HG02642 (cell line): ENCODE measurements at regions not wholly inside any gene's neighbourhood (a gene's known extent, or its start where the extent isn't known, plus 50 kb on each side); places are given as distances from the start of the nearest gene placed in this dataset.
"Not testable (repeated sequence)": the region's sequence is repeated elsewhere in the genome, so short reads cannot be mapped to it uniquely, and the experiment has no call there.

Experiments
- ATAC-seq: cut with Tn5 transposase; IDR thresholded peaks from one replicate; pipeline ENCODE4 v1.9.1; 2021; ENCODE audit warnings: mild to moderate bottlenecking; ENCODE audit not compliant: unreplicated experiment, poor library complexity

- ATAC-seq, result no peak
These were observed 335.3 kb downstream of the FAM181B start for GRCh38 chr11:82398300-82398815.

- not testable (repeated sequence) for ATAC-seq
These were observed 337.0 kb downstream of the FAM181B start for GRCh38 chr11:82396639-82397038.

GRCh38 chr11:82384308-82384707 is 349.4 kb downstream of the FAM181B start:
- no peak for ATAC-seq

- no peak for ATAC-seq
These were observed 359.7 kb downstream of the FAM181B start for GRCh38 chr11:82373781-82374542.

GRCh38 chr11:82365351-82365750 is 368.3 kb downstream of the FAM181B start:
- ATAC-seq, result no peak

GRCh38 chr11:82356316-82356715 is 377.3 kb downstream of the FAM181B start:
- ATAC-seq, result no peak

- no peak for ATAC-seq
These were observed 378.3 kb downstream of the FAM181B start for GRCh38 chr11:82355313-82355823.

GRCh38 chr11:82326853-82327252 is 406.8 kb downstream of the FAM181B start:
- ATAC-seq, result no peak

GRCh38 chr11:82321206-82321605 is 412.5 kb downstream of the FAM181B start:
- ATAC-seq, result no peak

GRCh38 chr11:82315093-82315492 is 418.6 kb downstream of the FAM181B start:
- ATAC-seq, result no peak

- no peak for ATAC-seq
These were observed 424.7 kb downstream of the FAM181B start for GRCh38 chr11:82308979-82309378.

- ATAC-seq, result no peak
These were observed 428.5 kb downstream of the FAM181B start for GRCh38 chr11:82305123-82305522.

GRCh38 chr11:82303671-82304070 is 430.0 kb downstream of the FAM181B start:
- ATAC-seq, result no peak

- ATAC-seq, result no peak
These were observed 445.2 kb downstream of the FAM181B start for GRCh38 chr11:82288471-82288870.

GRCh38 chr11:82270870-82271269 is 462.8 kb downstream of the FAM181B start:
- no peak for ATAC-seq

GRCh38 chr11:82268627-82269026 is 465.0 kb downstream of the FAM181B start:
- ATAC-seq, result no peak

GRCh38 chr11:82267186-82267585 is 466.5 kb downstream of the FAM181B start:
- ATAC-seq, result no peak

- no peak for ATAC-seq
These were observed 472.3 kb downstream of the FAM181B start for GRCh38 chr11:82261367-82261766.

- no peak for ATAC-seq
These were observed 483.6 kb downstream of the FAM181B start for GRCh38 chr11:82250047-82250446.

- no peak for ATAC-seq
These were observed 486.7 kb downstream of the FAM181B start for GRCh38 chr11:82246926-82247325.

GRCh38 chr11:82239498-82239897 is 494.2 kb downstream of the FAM181B start:
- ATAC-seq, result no peak

GRCh38 chr11:82234256-82234655 is 499.4 kb downstream of the FAM181B start:
- no peak for ATAC-seq
